ENCODE measurements at regions not wholly inside any gene's neighbourhood (a gene's known extent, or its start where the extent isn't known, plus 50 kb on each side); places are given as distances from the start of the nearest gene placed in this dataset.
"Not testable (repeated sequence)": the region's sequence is repeated elsewhere in the genome, so short reads cannot be mapped to it uniquely, and the experiment has no call there.

GRCh38 chr6:9131201-9131600 lies 695.9 kb upstream of the SLC35B3 start:
- DNase-seq = no peak

- DNase-seq = no peak
Measured at GRCh38 chr6:9128970-9129369, 693.6 kb upstream of the SLC35B3 start.

- no peak for DNase-seq
Measured at GRCh38 chr6:9126878-9127560, 691.7 kb upstream of the SLC35B3 start.

GRCh38 chr6:9126034-9126433 lies 690.7 kb upstream of the SLC35B3 start:
- not testable (repeated sequence) for DNase-seq

- no peak for DNase-seq
Measured at GRCh38 chr6:9121549-9121948, 686.2 kb upstream of the SLC35B3 start.

- no peak for DNase-seq
Measured at GRCh38 chr6:9116026-9116425, 680.7 kb upstream of the SLC35B3 start.

GRCh38 chr6:9112544-9112943 lies 677.2 kb upstream of the SLC35B3 start:
- no peak for DNase-seq

- DNase-seq = no peak
Measured at GRCh38 chr6:9103876-9104521, 668.7 kb upstream of the SLC35B3 start.

GRCh38 chr6:9101920-9102319 lies 666.6 kb upstream of the SLC35B3 start:
- DNase-seq = no peak

- DNase-seq = no peak
Measured at GRCh38 chr6:9100869-9101580, 665.7 kb upstream of the SLC35B3 start.

GRCh38 chr6:9095729-9096128 lies 660.4 kb upstream of the SLC35B3 start:
- no peak for DNase-seq

- DNase-seq = no peak
Measured at GRCh38 chr6:9095137-9095536, 659.8 kb upstream of the SLC35B3 start.

- DNase-seq = no peak
Measured at GRCh38 chr6:9089724-9090123, 654.4 kb upstream of the SLC35B3 start.

- DNase-seq = no peak
Measured at GRCh38 chr6:9087470-9087869, 652.1 kb upstream of the SLC35B3 start.

GRCh38 chr6:9086331-9086730 lies 651.0 kb upstream of the SLC35B3 start:
- DNase-seq = no peak

- no peak for DNase-seq
Measured at GRCh38 chr6:9085709-9086070, 650.3 kb upstream of the SLC35B3 start.

- no peak for DNase-seq
Measured at GRCh38 chr6:9085054-9085708, 649.8 kb upstream of the SLC35B3 start.

GRCh38 chr6:9083108-9083507 lies 647.8 kb upstream of the SLC35B3 start:
- no peak for DNase-seq

- DNase-seq = no peak
Measured at GRCh38 chr6:9066726-9067125, 631.4 kb upstream of the SLC35B3 start.

GRCh38 chr6:9064156-9064555 lies 628.8 kb upstream of the SLC35B3 start:
- no peak for DNase-seq

GRCh38 chr6:9062596-9062995 lies 627.3 kb upstream of the SLC35B3 start:
- no peak for DNase-seq

GRCh38 chr6:9057937-9058336 lies 622.6 kb upstream of the SLC35B3 start:
- no peak for DNase-seq

GRCh38 chr6:9056556-9056955 lies 621.2 kb upstream of the SLC35B3 start:
- DNase-seq = no peak

GRCh38 chr6:9044426-9044825 lies 609.1 kb upstream of the SLC35B3 start:
- DNase-seq = no peak
